ENCODE measurements at regions not wholly inside any gene's neighbourhood (a gene's known extent, or its start where the extent isn't known, plus 50 kb on each side); places are given as distances from the start of the nearest gene placed in this dataset.

- Histone ChIP-seq H3K9me3 (no peaks in the 10 kb centered on the region), H3K4me1 (no peaks in the 10 kb centered on the region), H3K4me3 (no peak overlapping the region), H3K36me3 (no peaks in the 10 kb centered on the region), H3K27ac (no peak overlapping the region), H3K27me3 (no peaks in the 10 kb centered on the region)
- no peak for TF ChIP-seq CTCF (IDR thresholded peaks at IDR 0.05)
- TF ChIP-seq EP300 (IDR thresholded peaks at IDR 0.05) = no peak
- TF ChIP-seq POLR2A (IDR thresholded peaks at IDR 0.05) = no peak
- no peak for DNase-seq (ENCODE audit: low spot score in 2 of 2)
- WGBS, 2 donors = 69 to 77% methylated on average over 6 of the region's 6 CpGs
Observed at GRCh38 chr7:113424185-113424817, 305.9 kb upstream of the SMIM30 start.

- no peak overlapping the region for H3K27ac ChIP-seq
- TF ChIP-seq EP300 (IDR thresholded peaks at IDR 0.05) = no peak
- TF ChIP-seq POLR2A (IDR thresholded peaks at IDR 0.05) = no peak
- TF ChIP-seq CTCF (IDR thresholded peaks at IDR 0.05) = peak; percentile 61 to 82 (median 76)
- no peaks in the 10 kb centered on the region for H3K27me3 ChIP-seq
- 23 to 24% methylated on average over 4 of the region's 4 CpGs for WGBS, 2 donors
- H3K4me3 ChIP-seq = no peak overlapping the region
- no peaks in the 10 kb centered on the region for H3K9me3 ChIP-seq
- no peaks in the 10 kb centered on the region for H3K4me1 ChIP-seq
- DNase-seq (ENCODE audit: low spot score in 2 of 2) = peak; percentile 71 to 98
- H3K36me3 ChIP-seq = no peaks in the 10 kb centered on the region
Observed at GRCh38 chr7:113421696-113422330, 303.5 kb upstream of the SMIM30 start.

GRCh38 chr7:113414401-113415035 is 296.2 kb upstream of the SMIM30 start:
- Histone ChIP-seq H3K9me3 (no peaks in the 10 kb centered on the region), H3K4me3 (no peak overlapping the region), H3K27me3 (no peaks in the 10 kb centered on the region), H3K4me1 (no peaks in the 10 kb centered on the region), H3K36me3 (no peaks in the 10 kb centered on the region), H3K27ac (no peak overlapping the region)
- no peak for DNase-seq (ENCODE audit: low spot score in 2 of 2)
- TF ChIP-seq EP300 (IDR thresholded peaks at IDR 0.05) (no peak), POLR2A (IDR thresholded peaks at IDR 0.05) (no peak), CTCF (IDR thresholded peaks at IDR 0.05) (no peak)
- 26 to 33% methylated on average over 1 of the region's 1 CpG for WGBS, 2 donors

GRCh38 chr7:113412410-113412809 is 294.1 kb upstream of the SMIM30 start:
- H3K36me3 ChIP-seq = no peaks in the 10 kb centered on the region
- H3K9me3 ChIP-seq = no peaks in the 10 kb centered on the region
- no peak overlapping the region for H3K27ac ChIP-seq
- H3K4me1 ChIP-seq = no peaks in the 10 kb centered on the region
- H3K4me3 ChIP-seq = no peak overlapping the region
- no peak for DNase-seq (ENCODE audit: low spot score in 2 of 2)
- TF ChIP-seq POLR2A (IDR thresholded peaks at IDR 0.05) = no peak
- no peak for TF ChIP-seq EP300 (IDR thresholded peaks at IDR 0.05)
- TF ChIP-seq CTCF (IDR thresholded peaks at IDR 0.05) = no peak
- no peaks in the 10 kb centered on the region for H3K27me3 ChIP-seq
- WGBS, 2 donors = 87 to 98% methylated on average over 1 of the region's 1 CpG

- TF ChIP-seq POLR2A (IDR thresholded peaks at IDR 0.05) (no peak), CTCF (IDR thresholded peaks at IDR 0.05) (no peak), EP300 (IDR thresholded peaks at IDR 0.05) (no peak)
- no peaks in the 10 kb centered on the region for H3K9me3 ChIP-seq
- H3K4me1 ChIP-seq = no peaks in the 10 kb centered on the region
- no peak overlapping the region for H3K27ac ChIP-seq
- no peak for DNase-seq (ENCODE audit: low spot score in 2 of 2)
- no peaks in the 10 kb centered on the region for H3K36me3 ChIP-seq
- H3K4me3 ChIP-seq = no peak overlapping the region
- H3K27me3 ChIP-seq = no peaks in the 10 kb centered on the region
- WGBS, 2 donors = 37 to 43% methylated on average over 1 of the region's 1 CpG
Observed at GRCh38 chr7:113410796-113411195, 292.4 kb upstream of the SMIM30 start.
